ENCODE measurements at regions not wholly inside any gene's neighbourhood (a gene's known extent, or its start where the extent isn't known, plus 50 kb on each side); places are given as distances from the start of the nearest gene placed in this dataset.

DNA sequence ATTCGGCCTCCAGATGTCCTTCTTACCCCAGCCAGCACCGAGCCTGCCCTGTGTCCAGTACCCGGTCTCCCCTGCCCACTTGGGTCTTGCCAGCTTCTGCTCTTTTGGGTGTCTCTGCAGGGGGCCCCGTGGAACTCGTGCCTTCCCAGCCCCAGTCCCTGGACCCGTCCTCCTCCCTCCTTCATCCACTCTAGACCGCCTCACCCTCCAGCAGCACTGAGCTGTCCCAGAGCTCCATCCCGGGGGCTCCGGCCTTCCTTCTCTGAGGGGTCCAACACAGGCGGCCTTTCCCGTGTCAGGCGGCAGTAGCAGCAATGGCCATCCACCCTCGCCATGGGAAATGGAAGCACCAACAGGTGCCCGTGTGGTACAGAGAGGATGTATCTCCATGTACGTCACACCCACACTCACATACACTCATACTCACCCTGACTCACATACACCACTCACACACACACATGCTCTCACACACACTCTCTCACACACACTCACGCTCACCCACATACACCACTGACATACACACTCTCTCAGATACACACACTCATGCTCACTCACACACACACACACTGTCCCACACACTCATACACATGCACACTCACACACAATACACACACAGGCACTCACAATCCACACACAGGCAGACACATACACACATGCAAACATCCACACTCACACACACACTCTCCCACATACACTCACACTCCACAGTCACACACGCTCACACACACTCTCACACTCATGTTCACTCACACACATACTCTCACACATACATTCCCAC is 827.5 kb upstream of the SALL3 start:
- no peak for DNase-seq (ENCODE audit: low spot score)

DNA sequence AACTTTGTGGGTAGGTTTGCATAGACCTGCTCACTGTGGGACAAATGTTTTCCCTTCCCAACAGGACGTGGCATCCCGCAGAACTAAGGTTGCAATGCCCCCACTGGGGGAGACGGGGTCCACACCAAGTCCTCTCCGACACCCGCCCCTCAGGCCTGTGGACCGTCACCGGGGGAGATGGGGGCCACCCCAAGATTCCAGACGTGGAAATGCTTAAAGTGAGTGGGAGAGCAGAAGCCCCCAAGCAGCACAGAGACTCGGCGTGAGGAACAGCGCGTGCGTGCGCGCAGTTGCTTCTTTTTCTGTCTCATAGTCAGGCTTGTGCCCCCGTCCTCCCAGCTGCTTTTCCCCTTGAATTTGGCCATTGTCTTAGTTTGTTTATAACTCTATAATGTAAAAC is 826.3 kb upstream of the SALL3 start:
- DNase-seq (ENCODE audit: low spot score) = no peak

DNA sequence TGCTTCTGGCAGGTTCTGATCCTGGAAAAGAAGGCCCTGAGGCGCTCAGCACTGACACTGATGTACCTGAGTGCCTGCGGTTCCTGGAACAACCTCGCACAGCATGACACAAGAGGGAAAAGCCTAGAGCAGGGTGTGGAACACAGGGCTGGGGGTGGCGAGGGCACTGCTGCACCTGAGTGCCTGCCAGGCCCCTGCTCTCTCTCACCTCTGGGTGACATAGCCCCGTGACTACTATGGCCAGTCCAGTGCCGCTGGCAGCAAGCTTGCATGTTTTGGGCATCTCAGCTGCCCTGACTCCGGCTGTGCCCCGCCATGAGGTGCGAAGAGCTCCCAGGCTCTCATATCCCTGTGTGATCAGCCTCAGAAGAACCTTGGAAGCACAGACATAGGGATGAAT is 825.2 kb upstream of the SALL3 start:
- DNase-seq (ENCODE audit: low spot score) = no peak

DNA sequence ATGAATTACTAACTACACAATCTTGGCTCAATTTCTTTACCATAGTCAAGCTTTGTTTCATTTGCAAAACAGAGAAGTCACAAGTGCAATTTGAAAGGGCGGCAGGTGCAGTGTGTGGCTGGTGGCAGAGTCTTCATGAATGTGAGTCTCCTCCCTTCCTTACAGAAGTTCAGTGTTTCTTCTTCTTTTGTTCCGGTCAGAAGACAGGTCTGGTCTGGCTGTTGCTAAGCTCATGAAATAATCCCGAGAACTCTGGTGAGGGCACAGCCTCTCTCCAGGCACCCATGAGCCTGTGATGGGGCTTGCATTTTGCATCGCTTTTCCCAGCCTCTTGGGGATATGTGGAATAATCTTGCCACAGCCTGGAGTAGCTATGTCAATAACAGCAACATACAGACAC is 824.8 kb upstream of the SALL3 start:
- no peak for DNase-seq (ENCODE audit: low spot score)

DNA sequence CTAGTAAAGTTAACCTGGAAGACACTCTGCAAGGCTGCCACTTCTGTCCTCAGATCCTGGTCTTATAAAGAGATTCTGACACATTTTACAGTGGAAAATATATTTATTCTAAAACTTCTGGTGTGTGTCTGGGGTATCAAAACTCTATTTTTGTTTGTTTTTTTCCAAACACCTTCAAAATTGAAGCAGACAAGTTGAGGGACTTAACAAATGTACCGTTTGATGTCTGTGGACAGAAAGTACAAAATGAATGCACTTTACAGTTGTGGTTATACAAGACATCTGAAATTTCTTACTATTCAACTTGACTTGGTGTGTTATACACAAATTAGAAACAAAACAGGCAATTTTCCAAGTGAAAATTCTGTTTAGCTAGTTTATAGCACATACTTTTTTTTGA is 823.2 kb upstream of the SALL3 start:
- no peak for DNase-seq (ENCODE audit: low spot score)

DNA sequence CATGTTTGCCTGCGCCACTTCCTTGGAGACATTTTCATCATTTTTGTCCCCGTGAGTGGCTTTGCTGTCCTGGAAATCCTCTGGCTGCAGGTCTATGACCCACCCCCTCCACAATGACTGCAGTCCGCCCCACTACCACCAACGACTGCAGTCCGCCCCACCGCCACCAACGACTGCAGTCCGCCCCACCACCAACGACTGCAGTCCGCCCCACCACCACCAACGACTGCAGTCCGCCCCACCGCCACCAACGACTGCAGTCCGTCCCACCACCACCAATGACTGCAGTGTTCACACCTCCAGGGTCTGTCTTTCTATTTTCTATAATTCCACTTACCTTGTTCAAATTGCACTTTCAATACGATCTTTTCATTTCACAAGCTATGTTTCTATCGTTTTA is 820.7 kb upstream of the SALL3 start:
- DNase-seq (ENCODE audit: low spot score) = no peak

DNA sequence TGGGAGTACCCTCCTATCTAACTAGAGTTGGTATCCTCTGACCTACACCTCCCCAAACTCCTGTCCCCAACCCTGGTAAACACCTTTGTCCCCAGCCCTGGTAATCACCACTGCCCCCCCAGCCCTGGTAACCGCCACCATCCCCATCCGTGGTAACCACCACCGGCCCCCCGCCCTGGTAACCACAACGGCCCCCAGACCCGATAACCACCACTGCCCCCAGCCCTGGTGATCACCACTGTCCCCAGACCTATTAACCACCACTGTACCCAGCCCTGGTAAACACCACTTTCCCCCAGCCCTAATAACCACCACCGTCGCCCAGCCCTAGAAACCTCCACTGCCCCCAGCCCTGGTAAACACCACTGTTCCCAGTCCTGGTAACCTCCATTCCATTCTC is 820.2 kb upstream of the SALL3 start:
- no peak for DNase-seq (ENCODE audit: low spot score)

DNA sequence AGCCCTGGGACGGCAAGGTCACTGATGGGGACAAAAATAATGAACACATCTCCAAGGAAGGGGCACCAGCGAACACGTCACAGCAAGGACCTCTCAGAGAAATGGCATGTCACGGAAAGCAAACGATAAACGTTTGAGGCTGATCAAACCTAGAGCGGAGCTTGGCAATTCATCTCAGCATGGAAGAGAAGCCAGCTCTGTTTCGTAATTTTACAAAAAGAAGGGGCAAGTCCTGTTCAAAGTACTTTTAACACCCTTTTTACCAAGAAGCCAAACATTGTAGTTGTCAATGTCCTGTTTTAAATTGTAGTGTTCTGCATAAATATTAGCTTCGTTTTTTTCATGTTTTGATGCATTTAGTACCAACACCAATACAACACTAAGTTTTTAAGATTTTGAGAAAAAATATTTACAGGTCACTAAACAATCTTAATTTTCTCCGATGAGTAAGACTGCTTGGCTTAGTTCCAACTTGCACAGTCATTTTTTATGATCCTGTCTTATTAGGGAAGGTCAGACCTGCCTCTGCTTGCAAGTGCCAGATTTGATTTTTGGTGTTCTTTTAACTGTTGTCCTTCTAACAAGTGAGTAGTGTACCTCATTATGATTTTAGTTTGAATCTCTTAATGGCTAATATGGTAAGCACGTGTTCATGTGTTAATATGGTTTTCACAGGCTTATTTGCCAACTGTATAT is 818.5 kb upstream of the SALL3 start:
- no peak for DNase-seq (ENCODE audit: low spot score)

DNA sequence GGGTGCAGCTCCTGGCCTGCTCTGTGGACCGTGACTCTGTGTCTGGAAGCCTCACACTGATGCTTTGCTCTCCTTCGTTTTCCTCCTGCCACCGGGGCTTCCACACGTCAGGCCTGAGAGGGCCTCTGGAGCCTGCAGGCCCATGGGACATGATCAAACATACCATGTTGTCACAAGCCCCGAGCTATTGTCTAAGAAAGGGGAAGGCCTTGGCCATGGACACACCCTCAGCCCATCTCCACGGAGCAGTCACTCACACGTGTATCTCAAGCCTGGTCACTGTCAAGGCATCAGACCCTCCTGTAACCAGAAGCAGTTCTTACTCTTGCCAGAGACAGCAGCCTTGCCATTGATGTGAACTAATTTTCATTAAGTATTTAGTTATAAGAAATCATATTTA is 814.1 kb upstream of the SALL3 start:
- DNase-seq (ENCODE audit: low spot score) = no peak

DNA sequence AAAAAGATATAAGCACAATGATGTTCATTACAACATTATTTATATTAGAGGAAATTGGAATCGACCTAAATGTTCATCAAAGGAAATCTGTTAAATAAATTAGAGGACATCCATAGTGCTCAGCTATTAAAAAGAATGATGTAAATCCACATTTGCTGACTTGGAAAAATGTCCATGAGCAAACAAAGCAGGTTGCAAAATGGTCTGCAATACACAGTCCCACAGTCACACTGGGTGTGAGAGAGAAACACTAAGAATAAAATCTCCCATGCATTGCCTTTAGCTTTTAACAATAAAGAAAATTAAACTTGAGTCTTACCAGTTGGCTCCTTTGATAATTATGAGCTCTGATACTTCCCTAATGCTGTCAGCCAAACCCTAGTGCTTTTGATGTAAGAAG is 811.1 kb upstream of the SALL3 start:
- DNase-seq (ENCODE audit: low spot score) = no peak

DNA sequence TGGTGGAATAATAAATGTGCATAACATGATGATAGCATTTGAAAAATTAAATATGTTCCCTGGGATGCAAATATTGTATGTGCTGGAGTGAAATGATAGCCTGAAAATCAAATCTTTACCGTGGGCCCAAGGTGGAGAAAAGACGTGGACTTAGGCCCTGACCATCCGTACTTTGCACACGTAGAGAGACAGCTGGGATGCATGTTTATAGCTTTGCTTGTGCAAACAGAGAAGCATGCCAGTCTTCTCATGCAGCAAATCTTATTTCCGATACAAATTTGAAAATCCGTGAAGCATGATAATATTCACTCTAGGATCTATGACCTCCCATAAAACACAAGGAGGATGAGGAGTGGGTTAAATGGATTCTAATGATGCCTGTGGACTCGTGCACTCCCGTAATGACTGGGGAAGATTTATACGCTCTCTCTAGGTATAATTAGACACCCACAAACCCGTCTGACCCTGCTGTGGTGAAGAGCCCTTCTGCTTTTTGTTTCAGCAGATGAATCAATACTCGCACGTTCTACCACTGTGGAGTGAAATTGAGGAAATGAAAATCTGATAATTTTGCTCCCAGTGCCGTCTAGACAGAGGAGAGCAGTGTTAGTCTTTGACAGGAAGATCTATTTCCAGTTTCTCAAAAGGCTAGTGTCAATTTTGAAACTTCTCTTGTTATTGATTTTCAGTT is 810.3 kb upstream of the SALL3 start:
- no peak for DNase-seq (ENCODE audit: low spot score)

DNA sequence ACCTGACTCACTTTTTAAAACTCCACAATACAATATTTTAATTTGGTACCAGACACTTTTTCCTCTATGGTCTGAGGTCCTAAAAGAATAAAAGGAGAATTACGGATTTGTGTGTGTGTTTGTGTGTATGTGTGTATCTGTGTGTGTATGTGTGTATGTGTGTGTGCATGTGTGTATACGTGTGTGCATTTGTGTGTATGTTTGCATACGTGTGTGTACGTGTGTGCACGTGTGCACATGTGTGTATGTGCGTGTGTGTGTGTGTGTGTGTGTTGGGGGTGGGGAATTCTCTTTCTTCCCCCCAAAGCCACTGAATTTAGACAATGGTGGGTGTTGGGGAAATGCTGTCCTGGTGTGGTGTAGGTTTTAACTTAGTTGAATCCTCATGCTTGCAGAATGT is 807.7 kb upstream of the SALL3 start:
- DNase-seq (ENCODE audit: low spot score) = no peak

DNA sequence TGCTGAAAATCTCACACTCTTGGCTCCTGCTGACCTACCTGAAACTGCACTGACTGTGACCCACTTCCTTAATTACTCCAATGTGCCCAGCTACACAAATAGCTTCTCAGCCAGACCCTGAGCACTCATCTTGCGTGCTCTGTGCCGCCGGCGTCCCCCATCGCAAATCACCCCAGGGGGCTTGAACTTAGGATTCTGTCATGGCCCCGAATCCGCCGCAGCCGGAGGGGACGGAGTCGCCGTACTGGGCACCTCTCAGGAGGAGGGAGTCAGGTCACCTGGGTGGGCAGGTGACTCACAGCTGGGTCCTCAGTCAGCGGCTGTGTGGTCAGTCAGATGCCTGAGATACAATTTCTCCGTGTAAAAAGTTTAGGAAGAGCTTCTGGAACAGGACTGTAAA is 804.9 kb upstream of the SALL3 start:
- no peak for DNase-seq (ENCODE audit: low spot score)

DNA sequence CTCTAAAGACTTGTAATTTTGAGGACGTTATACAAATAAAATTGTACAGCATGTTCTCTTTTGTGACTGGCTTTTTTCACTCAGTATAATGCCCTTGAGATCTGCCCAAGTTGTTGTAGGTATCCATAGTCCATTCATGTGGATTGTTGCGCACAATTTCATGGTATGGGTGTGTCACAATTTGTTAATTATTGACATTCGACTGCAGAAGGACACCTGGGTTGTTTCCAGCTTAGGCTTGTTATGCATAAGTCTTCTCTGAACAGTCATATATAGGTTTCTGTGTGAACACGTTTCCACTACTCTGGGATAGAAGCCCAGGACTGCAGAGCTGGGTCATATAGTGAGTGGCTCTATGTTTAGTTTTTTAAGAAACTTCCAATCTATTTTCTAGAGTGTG is 800.8 kb upstream of the SALL3 start:
- no peak for DNase-seq (ENCODE audit: low spot score)

DNA sequence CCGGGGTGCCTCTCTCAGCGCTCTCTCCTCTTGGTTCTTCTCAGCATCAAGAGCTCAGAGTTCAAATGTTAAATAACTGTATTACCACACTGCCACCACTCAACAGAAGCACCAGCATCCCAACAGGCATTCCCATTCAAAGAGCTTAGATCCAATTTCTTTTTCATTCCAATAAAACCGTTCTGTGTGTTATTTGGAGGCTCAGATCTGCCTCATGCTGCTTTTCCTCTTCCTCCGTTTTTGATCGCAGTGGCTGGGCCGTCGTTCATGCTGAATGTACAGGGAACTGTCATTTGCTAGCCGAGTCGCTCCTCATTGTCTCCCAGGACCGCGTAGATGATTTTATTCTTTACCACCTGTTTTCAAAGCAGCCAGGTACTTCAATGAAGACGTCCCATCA is 798.9 kb upstream of the SALL3 start:
- DNase-seq (ENCODE audit: low spot score) = no peak

DNA sequence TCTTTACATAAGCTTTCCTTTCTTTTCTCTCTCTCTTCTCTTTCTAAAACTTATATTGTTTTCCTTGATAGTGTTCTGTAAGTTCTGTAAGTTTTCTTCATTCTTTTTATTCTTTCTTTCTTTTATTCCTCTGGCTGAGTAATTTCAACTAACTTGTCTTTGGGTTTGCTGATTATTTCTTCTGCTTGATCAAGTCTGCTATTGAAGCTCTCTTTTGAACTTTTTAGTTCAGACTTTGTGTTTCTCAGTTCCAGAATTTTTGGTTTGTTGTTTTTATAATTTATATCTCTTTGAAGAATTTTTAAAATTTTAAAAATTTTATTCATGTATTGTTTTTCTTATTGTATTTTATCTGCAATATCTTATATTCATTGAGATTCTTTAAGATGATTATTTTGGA is 795.8 kb upstream of the SALL3 start:
- DNase-seq (ENCODE audit: low spot score) = no peak

DNA sequence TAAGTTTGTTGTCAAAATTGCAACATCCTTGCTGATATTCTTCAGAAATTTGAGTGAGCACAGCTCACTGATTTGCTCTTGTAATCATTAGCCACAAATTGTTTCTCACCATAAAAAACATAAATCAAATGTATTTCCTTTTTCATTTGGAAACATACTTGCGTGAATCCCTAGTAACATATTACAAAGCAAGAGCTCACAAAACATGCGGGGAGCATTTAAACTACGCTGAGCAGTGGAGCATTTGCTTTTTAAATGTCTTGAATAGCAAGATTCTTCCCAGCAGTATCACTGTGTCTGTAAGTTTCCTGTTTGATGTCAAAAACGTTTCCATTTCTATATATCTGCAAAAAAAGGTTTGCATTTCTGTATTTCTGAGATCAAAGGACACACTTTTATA is 788.3 kb upstream of the SALL3 start:
- DNase-seq (ENCODE audit: low spot score) = no peak

DNA sequence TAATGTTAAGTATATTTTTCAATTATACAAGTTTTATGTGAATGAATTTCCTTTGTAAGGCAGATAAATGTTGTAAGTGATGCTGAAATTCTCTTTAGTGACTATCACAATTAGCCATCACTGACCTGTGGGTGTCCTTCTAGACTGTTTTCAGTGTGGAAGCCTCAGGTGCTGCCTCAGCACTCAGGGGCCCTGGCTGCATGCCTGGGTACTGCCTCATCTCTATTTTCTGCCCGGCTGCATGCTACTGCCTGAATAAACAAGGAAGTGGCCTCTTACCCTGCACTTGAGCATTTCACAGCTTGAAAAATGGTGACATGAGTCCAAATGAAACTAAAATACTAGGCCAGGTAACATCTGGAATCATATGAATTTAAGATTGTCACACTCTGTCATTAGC is 787.6 kb upstream of the SALL3 start:
- no peak for DNase-seq (ENCODE audit: low spot score)

DNA sequence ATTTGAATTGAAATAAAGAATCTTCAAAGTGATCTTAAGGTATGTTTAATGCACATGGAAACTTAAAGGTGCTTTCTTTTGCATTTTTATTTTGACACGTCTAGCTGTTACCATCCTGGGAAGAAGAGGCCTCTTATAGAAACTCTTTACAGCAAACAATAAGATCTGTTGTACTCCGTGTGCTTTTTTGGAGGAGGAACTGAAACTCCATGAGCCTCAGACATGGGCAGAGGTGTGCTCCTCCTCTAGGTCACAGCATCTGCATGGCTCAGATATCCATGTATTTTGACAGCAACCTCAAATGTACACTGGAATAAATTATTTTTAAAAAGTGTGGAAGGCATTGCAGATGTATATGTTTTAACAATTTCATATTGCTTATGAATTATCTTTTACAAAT is 783.3 kb upstream of the SALL3 start:
- no peak for DNase-seq (ENCODE audit: low spot score)

DNA sequence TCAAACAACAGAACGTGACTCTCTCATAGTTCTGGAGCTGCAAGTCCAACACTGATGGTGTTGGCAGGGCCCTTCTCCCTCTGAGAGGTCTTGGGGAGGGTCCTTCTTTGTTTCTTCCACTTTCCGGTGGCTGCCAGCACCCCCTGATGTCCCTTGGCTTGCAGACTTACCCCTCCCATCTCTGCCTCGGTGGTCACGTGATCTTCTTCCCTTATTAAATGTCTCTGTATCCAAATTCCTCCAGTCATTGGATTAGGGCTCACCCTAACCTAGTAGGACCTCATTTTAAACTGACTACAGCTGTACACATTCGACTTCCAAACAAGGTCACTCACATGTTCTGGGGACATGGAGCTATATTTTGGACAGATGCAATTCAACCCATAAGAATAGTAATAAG is 780.6 kb upstream of the SALL3 start:
- DNase-seq (ENCODE audit: low spot score) = no peak

DNA sequence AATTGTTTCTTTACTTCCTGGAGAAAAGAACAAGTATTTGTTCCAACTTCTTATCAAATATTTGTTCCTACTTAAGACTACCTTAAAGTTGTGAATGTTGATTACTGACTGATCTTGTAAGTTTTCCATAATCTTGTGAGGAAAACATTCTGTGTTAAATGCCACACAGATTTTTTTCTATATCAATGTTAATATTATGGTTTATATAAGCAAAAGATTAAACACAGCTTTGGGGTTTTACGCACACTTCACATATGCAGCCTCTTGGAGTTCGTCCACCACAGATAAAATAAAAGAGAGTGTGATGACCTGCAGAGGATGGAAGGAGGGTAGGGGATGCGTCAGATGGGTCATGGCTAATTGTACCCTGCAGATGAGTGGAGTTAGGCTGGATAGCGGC is 780.0 kb upstream of the SALL3 start:
- DNase-seq (ENCODE audit: low spot score) = no peak

DNA sequence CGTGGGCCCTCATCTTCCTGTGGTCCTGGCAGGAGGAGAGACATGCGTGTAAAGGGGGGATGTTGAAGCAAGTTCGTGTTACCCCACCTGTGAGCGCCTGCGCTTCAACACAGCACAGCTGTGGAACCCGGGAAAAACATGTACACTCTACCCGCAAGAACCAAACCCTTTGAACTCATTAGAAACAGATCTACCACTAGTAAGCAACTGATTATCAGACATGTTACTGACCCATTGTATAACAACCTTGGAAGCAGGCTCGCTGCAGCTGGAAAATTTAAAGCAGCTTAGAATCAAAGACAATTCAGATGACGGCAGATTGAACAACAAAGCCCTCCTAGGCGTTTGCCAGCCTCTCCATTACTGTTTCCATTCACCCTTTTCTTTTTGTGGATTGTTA is 771.7 kb upstream of the SALL3 start:
- no peak for DNase-seq (ENCODE audit: low spot score)

DNA sequence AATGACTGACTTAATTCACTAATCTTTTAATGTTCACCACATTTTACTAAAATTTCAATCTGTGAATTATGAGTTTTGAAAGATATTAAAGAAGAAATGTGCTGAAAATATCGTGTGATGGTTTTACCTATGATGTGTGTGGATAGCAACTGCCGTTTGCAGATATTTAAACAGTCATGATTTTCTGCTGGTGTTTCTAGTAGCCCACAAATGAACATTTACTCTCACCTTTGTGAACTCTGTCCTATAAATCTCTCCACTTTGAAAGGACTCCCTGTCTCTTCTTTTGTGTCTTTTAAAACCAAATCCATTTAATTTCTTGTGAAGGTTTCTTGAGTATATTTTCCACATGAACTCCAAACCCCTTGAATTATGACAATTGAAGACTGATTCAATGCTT is 771.2 kb upstream of the SALL3 start:
- DNase-seq (ENCODE audit: low spot score) = no peak

All from COLO829 (cell line).